ENCODE measurements at regions not wholly inside any gene's neighbourhood (a gene's known extent, or its start where the extent isn't known, plus 50 kb on each side); places are given as distances from the start of the nearest gene placed in this dataset.

DNA sequence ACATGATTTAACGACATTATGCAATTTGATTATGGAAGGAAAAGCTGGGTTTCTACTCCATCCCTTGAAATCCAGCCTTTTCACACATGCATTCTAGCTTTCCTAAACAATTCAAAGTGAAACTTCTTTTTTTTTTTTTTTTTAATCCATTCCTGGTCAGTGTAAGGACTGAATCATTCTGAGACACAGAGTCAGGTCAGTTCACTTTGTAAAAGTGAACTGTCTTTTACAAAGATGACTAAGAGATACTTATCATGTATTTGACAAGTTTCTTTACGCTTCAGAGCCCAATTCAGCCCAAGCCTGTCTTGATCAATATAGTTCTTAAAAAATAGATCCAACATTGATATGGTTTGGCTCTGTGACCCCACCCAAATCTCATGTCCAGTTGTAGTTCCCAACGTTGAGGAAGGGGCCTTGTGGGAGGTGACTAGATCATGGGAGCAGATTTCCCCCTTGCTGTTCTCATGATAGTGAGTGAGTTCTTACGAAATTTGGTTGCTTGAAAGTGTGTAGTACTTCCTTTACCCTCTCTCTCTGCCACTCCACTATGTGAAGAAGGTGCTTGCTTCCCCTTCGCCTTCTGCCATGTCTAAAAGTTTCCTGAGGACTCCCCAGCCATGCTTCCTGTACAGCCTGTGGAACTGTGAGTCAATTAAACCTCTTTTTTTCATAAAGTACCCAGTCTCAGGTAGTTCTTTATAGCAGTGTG, 345.6 kb upstream of the THBS1 start:
- H3K4me3 ChIP-seq (ENCODE audit: low read depth, low read length): no peak overlapping the region
- TF ChIP-seq, protein P1, sequence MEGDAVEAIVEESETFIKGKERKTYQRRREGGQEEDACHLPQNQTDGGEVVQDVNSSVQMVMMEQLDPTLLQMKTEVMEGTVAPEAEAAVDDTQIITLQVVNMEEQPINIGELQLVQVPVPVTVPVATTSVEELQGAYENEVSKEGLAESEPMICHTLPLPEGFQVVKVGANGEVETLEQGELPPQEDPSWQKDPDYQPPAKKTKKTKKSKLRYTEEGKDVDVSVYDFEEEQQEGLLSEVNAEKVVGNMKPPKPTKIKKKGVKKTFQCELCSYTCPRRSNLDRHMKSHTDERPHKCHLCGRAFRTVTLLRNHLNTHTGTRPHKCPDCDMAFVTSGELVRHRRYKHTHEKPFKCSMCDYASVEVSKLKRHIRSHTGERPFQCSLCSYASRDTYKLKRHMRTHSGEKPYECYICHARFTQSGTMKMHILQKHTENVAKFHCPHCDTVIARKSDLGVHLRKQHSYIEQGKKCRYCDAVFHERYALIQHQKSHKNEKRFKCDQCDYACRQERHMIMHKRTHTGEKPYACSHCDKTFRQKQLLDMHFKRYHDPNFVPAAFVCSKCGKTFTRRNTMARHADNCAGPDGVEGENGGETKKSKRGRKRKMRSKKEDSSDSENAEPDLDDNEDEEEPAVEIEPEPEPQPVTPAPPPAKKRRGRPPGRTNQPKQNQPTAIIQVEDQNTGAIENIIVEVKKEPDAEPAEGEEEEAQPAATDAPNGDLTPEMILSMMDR (IDR thresholded peaks at IDR 0.05; ENCODE audit: borderline replicate concordance, insufficient read depth, low read depth, low read length): no peak

DNA sequence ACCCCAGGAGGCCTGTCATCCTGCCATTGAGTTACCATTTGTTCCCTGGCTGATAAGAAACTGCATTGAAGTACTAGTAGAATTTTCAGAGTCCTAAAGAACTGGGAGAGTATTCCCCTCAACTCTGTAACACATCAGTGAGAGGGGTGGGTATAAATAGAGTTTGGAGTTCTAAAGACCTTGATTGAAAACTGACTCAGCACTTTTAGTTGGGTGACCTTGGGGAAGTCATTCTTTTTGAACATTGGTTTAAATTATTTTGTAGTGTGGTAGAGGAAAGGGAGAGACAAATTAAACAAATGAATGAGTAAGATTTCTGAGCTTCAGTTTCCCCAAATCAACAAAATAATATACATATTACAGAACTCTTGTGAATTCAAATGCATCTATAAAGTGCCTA, 344.5 kb upstream of the THBS1 start:
- no peak overlapping the region for H3K4me3 ChIP-seq (ENCODE audit: low read depth, low read length)
- TF ChIP-seq, protein P1 (IDR thresholded peaks at IDR 0.05; ENCODE audit: borderline replicate concordance, insufficient read depth, low read depth, low read length): no peak

DNA sequence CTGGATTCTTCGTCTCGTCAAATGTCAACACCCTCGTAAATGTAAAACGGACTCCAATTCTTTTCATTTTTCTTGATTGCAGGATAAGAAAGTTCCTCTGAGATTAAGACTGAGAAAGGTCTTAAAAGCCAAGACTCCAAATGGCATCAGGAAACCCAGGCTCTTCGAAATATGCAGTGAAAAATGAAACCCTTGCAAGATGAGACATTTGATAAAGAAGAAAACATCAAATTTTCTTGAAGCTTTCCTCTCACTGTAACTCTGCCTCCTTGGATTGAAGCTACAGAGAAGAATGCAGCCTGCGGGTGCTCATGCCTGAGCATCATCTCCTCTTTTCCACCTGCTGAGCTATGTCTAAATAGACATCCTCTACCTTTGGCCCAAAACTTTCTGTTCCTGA, 342.4 kb upstream of the THBS1 start:
- TF ChIP-seq, protein P1 (IDR thresholded peaks at IDR 0.05; ENCODE audit: borderline replicate concordance, insufficient read depth, low read depth, low read length): no peak
- no peak overlapping the region for H3K4me3 ChIP-seq (ENCODE audit: low read depth, low read length)

DNA sequence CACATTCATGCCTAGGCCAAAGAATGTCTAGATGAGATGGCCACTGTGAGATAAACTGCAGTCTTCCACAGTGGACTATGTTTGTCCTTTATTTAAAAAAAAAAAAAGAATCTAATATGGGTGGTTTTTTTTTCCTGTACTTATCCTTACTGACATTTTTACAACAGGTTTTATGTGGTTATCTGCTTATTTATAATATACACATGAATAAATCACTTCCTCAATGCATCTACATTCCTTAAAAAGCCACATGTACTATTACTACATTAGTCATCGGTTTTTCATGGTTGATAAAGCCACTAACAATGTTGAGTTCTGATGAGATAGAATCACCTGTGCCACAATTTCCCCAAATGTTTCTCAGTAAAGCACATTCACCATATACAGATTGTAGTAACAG, 341.3 kb upstream of the THBS1 start:
- no peak overlapping the region for H3K4me3 ChIP-seq (ENCODE audit: low read depth, low read length)
- TF ChIP-seq, protein P1 (IDR thresholded peaks at IDR 0.05; ENCODE audit: borderline replicate concordance, insufficient read depth, low read depth, low read length): no peak

DNA sequence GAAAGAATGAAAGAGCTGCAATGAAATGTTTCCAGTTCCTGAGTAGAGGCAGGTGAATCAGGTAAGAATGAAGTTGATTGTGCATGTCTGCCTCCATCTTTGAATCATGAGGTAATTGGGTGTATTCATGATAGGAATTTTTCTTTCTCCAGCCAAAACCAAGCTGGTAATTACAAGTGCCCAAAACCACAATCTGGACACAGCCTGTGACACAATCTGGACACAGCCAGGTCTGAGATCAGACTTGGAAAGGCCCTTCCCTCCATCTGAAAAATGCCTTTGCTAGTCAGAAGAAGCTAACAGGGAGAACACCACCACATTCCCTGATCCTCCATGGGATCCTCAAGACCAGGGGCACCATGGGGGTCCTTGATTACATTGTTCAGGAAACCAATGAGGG, 338.5 kb upstream of the THBS1 start:
- TF ChIP-seq, protein P1 (IDR thresholded peaks at IDR 0.05; ENCODE audit: borderline replicate concordance, insufficient read depth, low read depth, low read length): no peak
- no peak overlapping the region for H3K4me3 ChIP-seq (ENCODE audit: low read depth, low read length)

DNA sequence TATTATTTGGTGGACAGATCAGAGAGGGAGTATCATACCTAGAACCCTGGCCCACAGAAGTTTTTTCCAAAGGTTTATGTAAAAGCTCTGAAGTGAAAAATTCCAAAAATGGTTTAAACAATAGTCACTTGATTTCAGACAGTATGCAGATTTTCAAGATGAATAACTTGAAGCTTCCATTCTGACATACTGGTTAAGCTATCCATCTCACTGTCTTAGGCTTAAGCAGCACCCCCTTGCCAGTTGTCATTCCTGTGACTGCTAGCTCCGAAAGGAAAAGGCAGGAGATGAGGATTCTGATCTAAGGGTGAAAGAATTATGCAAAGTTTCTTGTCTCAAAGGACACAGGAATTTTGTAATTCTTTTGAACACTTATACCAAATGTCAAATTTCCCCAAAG, 337.5 kb upstream of the THBS1 start:
- TF ChIP-seq, protein P1 (IDR thresholded peaks at IDR 0.05; ENCODE audit: borderline replicate concordance, insufficient read depth, low read depth, low read length): no peak
- no peak overlapping the region for H3K4me3 ChIP-seq (ENCODE audit: low read depth, low read length)

DNA sequence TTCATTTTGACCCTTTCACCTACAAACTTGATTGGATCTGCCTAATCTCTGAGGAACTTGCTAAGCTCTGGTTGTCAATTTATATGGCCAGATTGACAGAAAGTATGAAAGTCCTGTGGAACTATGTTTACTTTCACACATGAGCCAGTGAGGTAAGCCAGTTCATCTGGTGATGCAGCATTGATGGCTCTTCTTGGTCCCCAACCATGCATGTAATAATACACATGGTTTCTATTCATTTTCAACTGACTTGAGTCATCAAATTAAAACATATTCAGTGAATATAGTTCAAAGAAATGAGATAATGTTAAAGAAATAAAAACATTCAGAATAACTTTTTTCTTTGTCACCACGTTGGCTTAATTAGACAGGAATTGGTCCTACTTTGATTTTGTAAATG, 336.1 kb upstream of the THBS1 start:
- no peak overlapping the region for H3K4me3 ChIP-seq (ENCODE audit: low read depth, low read length)
- TF ChIP-seq, protein P1 (IDR thresholded peaks at IDR 0.05; ENCODE audit: borderline replicate concordance, insufficient read depth, low read depth, low read length): no peak

Measured in GM12875 (cell line).